ENCODE measurements at regions not wholly inside any gene's neighbourhood (a gene's known extent, or its start where the extent isn't known, plus 50 kb on each side); places are given as distances from the start of the nearest gene placed in this dataset.

DNA sequence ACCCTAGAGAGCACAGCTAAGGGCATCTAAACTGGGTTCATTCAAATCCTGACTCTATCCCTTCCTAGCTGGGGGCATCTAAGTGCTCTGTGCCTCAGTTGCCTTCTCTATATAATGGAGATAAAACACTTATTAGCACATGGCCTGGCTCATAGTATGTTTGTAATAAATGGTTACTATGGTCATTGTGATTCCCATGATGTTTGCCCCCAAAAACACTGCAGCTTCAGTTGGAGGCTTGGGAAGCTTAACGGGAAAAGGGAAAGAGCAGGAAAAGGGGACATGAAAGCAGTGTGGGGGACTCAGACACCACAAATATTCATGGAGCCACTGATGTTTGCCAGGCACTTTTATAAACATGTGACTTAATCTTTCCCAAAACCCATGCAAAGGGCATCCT lies 118.1 kb downstream of the INHBB start:
- Histone ChIP-seq H3K36me3 (no peaks in the 10 kb centered on the region), H3K4me3 (no peak overlapping the region), H3K27me3 (no peaks in the 10 kb centered on the region), H3K4me1 (ENCODE audit: insufficient read depth) (peaks cover 16% of the 10 kb centered on the region), H3K27ac (no peak overlapping the region), H3K9me3 (no peaks in the 10 kb centered on the region)
- WGBS, 3 donors: 19 to 71% (median 44%) methylated on average over 1 of the region's 1 CpG
- DNase-seq: no peak
- TF ChIP-seq, protein P1, sequence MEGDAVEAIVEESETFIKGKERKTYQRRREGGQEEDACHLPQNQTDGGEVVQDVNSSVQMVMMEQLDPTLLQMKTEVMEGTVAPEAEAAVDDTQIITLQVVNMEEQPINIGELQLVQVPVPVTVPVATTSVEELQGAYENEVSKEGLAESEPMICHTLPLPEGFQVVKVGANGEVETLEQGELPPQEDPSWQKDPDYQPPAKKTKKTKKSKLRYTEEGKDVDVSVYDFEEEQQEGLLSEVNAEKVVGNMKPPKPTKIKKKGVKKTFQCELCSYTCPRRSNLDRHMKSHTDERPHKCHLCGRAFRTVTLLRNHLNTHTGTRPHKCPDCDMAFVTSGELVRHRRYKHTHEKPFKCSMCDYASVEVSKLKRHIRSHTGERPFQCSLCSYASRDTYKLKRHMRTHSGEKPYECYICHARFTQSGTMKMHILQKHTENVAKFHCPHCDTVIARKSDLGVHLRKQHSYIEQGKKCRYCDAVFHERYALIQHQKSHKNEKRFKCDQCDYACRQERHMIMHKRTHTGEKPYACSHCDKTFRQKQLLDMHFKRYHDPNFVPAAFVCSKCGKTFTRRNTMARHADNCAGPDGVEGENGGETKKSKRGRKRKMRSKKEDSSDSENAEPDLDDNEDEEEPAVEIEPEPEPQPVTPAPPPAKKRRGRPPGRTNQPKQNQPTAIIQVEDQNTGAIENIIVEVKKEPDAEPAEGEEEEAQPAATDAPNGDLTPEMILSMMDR (IDR thresholded peaks at IDR 0.05): no peak
- TF ChIP-seq POLR2A (IDR thresholded peaks at IDR 0.05): no peak
- no peak for TF ChIP-seq EP300 (IDR thresholded peaks at IDR 0.05)
- intact Hi-C loops (cut with DNase I): loop anchor here in 2 of 4 donors (10.0 kb wide), 1 partner anchor 211 kb away; no protein-coding TSS in a partner anchor

DNA sequence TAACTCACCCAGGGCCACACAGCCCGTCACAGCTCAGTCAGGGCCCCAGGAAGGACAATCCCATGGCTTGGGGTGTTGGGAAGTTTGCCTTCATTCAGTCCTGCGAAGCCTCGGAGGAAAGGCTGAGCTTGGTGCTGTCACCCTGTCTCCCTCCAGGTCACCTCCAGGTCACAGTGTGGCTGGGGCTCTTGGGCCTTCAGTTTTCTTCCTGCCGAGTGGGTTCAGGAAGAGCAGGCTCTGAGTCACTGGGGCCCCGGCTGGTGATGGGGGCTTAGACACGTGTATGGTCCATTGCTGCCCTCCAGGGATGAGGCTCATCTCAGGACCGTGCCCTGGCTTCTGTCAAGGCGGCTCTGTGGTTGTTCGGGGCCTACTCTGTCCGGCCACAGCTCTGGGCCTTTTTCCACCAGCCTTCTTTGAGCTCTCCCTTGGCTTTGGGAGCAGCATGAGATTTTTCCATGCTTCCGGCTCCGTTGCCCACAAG lies 118.6 kb downstream of the INHBB start:
- Histone ChIP-seq H3K27ac (no peak overlapping the region), H3K36me3 (no peaks in the 10 kb centered on the region), H3K9me3 (no peaks in the 10 kb centered on the region), H3K4me1 (ENCODE audit: insufficient read depth) (peaks cover 16% of the 10 kb centered on the region), H3K4me3 (no peak overlapping the region), H3K27me3 (no peaks in the 10 kb centered on the region)
- intact Hi-C loops (cut with DNase I): loop anchor here in 2 of 4 donors (10.0 kb wide), 1 partner anchor 210 kb away; no protein-coding TSS in a partner anchor
- DNase-seq: no peak
- TF ChIP-seq POLR2A (IDR thresholded peaks at IDR 0.05): no peak
- TF ChIP-seq, protein P1 (IDR thresholded peaks at IDR 0.05): no peak
- no peak for TF ChIP-seq EP300 (IDR thresholded peaks at IDR 0.05)
- WGBS, 3 donors: 87 to 93% (median 88%) methylated on average over 12 of the region's 12 CpGs

DNA sequence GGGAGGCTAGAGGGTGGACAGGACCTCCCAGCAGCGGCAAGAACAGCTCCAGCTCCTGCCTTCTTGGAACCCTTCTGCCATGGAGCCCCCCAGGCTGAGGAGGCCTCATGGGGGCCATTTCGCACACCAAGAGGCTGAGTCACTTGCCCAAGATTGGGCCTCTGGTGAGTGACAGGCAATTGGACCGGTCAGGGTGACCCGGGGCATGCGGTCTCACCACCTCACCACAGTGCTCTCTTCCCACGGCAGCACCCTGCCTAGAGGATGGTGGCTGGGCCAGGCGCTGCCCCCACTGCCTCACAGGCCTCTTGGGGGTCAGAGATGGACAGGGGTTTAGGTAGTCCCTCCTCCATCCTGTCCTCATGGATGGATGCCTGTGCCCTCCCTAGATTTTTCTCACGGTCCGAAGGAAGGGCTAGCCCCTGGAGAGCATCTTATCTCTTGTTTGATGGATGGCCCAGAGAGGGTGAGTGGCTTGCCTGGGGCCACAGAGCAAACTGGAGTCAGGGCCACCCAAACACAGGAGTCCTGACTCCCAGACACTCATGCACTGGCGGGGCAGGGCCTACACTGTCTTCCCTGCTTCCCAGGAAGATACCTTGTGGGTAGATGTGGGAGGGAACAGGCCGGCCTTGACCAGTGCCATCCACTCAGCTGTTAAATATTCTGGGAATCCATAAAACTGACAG lies 119.2 kb downstream of the INHBB start:
- Histone ChIP-seq H3K27ac (no peak overlapping the region), H3K27me3 (no peaks in the 10 kb centered on the region), H3K36me3 (no peaks in the 10 kb centered on the region), H3K4me1 (ENCODE audit: insufficient read depth) (peaks cover 16% of the 10 kb centered on the region), H3K9me3 (no peaks in the 10 kb centered on the region), H3K4me3 (no peak overlapping the region)
- WGBS, 3 donors: 85 to 94% (median 91%) methylated on average over 11 of the region's 11 CpGs
- DNase-seq: no peak
- intact Hi-C loops (cut with DNase I): loop anchor here in 2 of 4 donors (10.0 kb wide), 1 partner anchor 210 kb away; no protein-coding TSS in a partner anchor
- TF ChIP-seq, protein P1 (IDR thresholded peaks at IDR 0.05): no peak
- no peak for TF ChIP-seq POLR2A (IDR thresholded peaks at IDR 0.05)
- no peak for TF ChIP-seq EP300 (IDR thresholded peaks at IDR 0.05)

DNA sequence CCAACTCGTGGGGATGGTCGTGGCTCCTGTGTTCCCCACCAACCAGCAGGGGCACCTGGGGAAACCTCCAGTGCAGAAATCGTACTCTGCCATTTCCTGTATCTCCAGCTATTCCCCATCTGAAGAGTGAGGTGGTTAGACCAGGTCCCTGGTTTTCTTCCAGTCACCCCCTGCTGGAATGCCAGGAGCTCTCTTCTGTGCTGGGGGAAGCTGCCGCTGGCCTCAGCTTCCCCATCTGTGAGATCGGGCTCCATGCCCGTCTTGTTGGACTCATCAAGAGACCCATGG lies 119.7 kb downstream of the INHBB start:
- whole genome bisulfite sequencing, 3 donors: 63 to 75% (median 72%) methylated on average over 6 of the region's 6 CpGs
- intact Hi-C loops (cut with DNase I): loop anchor here in 2 of 4 donors (10.0 kb wide), 1 partner anchor 209 kb away; no protein-coding TSS in a partner anchor
- Histone ChIP-seq H3K27ac (no peak overlapping the region), H3K4me3 (no peak overlapping the region), H3K36me3 (no peaks in the 10 kb centered on the region), H3K27me3 (no peaks in the 10 kb centered on the region), H3K9me3 (no peaks in the 10 kb centered on the region), H3K4me1 (ENCODE audit: insufficient read depth) (peaks cover 17% of the 10 kb centered on the region)
- TF ChIP-seq POLR2A (IDR thresholded peaks at IDR 0.05) (no peak), EP300 (IDR thresholded peaks at IDR 0.05) (no peak)
- TF ChIP-seq, protein P1 (IDR thresholded peaks at IDR 0.05): no peak
- DNase-seq: no peak
